Right lung (tissue), 2 donors: ENCODE measurements at regions not wholly inside any gene's neighbourhood (a gene's known extent, or its start where the extent isn't known, plus 50 kb on each side); places are given as distances from the start of the nearest gene placed in this dataset.
"Not testable (repeated sequence)": the region's sequence is repeated elsewhere in the genome, so short reads cannot be mapped to it uniquely, and the experiment has no call there.

Source experiments
- DNase-seq, 2 donors: peaks; one replicate each; pipeline ENCODE4 v3.0.0-alpha.2; 2013

DNA sequence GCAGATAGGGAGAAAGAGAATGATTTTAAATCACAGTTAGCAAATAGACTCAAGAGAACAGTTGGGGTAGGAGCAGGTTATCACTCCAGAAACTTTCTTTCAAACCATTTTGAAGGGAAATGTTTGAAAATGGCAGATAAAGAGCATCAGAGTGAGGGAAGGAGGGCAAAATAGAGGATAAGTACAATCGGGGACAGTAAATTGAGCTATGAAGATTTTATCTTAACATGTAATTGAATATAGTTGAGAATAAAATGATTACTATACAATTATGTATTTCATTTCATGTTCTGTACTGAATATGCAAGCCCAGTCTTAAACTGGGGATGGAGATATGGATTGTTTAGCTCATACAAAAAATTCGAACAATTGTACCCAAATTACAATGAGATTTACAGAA, 54.0 kb downstream of the MAP10 start:
- no peak for DNase-seq

DNA sequence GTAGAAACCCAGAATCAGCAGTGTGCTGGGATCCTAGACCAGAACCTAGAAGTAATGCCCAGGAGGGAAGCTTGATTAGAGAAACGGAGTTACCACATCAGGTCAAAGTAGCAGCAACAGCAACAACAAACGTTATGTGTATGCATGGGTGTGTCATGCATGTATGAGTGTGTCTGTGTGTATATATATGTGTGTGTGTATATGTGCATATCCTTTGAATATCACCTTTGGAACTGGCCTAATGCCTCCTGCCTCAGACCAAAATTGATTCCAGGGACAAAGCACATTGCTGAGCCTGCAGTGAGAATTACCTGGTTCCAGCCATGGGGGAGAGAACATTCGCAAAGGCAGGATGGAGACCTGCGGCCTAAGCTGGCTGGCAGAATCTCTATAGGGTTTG, 55.9 kb downstream of the MAP10 start:
- DNase-seq = no peak

DNA sequence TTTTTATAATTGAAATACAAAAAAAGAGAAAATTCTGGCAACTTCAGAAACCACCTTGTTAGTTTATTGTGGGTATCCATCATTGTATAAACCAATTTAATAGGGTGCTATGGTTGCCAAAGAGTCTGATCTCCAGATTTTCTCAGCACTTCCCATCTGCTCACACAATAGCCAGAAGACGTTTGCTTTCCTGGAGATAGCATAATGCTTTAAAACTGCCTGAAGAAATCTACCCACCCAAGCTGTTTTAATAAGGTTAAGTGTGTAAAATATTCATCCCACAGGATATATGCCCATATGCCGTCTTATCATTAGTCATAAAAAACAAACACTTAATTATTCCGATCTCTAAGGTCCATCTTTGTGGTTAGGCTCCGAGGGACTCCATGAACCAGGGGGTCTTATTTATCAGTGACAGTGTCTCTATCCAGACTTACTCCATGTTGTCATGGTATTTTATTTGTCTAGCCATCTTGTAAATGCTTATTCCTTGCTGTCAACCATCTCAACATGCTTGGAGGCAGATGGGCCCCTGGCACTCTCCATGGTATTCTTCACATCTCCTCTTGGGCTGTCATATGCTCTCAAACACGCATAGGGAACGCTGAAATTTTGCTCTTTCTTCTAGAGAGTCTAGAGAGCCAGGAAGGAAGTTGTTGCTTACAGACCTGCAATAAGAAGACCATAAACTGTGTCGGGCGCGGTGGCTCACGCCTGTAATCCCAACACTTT, 58.5 kb downstream of the MAP10 start:
- no peak for DNase-seq

DNA sequence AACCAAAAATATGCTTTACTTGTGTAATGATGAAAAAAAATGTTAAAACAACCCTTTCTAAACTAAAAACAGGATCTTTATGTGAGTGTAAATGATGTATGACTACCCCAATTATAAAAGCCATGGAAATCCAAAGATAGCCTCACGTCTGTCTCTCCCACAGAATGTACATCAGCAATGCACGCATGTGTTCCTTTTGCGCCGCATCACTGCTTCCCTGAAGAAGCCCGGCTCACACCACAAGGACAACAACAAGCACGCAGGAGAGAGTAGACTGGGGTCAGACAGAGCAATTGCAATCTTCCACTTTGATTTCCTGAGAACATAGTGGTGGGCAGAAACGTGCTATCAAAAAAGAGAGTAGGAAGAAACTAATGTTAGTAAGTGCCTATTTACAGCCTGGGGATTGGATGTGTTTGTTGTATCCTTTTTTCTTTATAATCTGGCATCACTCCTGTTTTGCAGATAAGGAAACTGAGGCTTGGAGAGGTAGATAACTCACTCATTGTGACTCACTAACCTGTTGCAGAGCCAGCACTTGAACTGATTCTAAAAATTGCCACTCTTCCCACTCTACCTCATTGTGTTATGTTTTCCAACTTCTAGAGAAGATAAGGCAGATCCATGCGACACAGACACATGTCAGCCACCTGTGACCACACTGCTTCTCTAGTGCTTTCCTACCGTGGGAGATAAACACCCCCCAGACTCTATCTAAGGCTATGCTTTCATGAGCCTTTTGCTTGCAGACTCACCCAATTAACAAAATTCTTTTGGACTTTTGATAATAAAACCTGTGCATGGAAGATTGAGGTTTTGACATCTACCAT, 60.1 kb downstream of the MAP10 start:
- no peak for DNase-seq

DNA sequence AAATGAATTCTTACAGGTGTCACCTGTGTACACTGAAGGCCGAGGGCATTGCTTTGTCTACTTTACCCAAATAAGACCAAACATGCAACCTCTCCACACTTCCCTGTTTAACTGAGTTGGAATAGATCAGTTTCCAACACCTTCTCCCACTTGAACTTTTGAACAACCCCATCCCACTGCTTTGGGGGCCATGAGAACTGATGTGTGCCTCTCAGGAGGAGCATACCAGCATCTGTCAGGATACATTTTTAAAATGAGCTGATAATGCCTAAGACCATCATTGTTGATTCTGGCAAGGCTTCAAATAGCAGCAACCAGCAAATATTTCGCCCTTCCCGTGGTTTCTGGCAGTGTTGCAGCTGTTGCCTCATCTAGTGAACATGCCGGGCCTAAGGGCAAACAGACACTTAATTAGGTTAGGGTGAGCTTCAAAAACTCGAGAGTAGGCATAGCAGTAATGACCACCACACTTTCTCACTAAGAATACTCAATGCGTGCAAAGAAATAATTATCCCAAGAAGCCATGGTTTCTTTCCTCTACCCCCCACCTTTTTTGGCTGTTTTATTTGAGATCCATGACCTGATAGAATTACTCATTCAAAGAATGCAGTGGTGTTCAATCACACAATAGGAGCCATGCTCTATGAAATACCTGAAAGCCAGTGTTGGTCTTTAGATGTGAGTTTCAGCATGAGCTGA, 63.7 kb downstream of the MAP10 start:
- DNase-seq = peak; percentile 62 to 64

DNA sequence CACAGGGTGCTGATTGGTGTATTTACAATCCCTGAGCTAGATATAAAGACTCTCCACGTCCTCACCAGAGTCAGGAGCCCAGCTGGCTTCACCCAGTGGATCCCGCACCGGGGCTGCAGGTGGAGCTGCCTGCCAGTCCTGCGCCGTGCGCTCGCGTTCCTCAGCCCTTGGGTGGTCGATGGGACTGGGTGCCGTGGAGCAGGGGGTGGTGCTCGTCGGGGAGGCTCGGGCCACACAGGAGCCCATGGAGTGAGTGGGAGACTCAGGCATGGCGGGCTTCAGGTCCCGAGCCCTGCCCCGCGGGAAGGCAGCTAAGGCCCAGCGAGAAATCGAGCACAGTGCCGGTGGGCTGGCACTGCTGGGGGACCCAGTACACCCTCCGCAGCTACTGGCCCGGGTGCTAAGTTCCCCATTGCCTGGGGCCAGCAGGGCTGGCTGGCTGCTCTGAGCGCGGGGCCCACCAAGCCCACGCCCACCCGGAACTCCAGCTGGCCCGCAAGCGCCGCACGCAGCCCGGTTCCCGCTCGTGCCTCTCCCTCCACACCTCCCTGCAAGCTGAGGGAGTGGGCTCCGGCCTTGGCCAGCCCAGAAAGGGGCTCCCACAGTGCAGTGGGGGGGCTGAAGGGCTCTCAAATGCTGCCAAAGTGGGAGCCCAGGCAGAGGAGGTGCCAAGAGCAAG, 66.2 kb downstream of the MAP10 start:
- DNase-seq = not testable (repeated sequence)

DNA sequence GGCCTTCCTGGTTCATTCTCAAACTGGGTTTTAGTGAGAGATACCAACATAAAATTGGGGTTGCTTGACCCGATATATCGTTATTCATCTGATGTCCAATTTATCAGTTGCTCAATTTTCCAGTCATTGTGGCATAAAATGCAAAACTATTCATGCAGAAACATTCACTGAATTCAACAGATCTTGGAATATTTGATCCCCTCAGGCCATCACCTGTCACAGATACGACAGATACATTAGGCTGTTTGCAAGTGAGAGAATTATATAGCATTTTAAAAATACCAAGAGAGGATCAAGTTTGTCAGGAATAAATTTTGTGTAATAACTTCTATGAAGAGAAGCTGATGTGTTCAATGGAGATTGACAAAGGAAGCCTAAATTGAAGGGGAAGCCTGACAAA, 67.1 kb downstream of the MAP10 start:
- no peak for DNase-seq

DNA sequence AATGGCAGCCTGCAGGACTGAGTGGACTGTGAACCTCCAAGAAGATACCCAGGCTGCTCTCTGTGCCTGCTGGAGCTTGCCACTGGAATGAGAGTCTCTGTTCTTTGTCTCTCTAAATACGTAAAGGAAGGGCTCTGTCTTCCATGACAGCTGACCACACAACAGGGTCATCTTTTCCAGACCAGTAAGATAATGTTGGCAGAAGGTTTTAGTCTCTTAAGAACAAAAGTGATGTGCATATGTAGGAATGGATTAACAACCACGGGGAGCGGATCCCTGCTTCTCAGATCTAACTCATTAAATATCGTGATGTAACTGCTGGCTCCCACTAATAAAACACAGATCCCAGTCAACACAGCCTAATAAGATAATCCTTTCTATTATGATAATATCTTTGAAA, 67.5 kb downstream of the MAP10 start:
- no peak for DNase-seq

DNA sequence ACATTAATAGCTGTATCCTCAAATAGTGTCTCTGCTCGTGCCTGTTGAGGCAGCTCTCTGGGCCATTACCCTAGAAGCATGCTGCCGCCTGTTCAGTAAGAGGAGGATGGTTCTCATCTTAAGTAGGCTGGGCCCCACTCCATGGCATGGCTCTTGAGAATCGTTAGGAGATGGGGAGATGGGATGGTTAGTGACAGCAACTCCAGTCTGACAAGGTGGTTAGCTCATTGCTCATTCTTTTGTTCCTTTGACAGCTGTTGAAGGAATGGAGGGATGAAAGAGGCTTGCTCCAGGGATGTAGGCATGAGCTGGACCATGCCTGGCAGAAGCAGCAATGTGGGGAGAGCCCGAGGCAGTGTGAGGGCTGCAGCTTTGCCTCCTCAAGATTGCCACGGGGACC, 68.2 kb downstream of the MAP10 start:
- DNase-seq = no peak

DNA sequence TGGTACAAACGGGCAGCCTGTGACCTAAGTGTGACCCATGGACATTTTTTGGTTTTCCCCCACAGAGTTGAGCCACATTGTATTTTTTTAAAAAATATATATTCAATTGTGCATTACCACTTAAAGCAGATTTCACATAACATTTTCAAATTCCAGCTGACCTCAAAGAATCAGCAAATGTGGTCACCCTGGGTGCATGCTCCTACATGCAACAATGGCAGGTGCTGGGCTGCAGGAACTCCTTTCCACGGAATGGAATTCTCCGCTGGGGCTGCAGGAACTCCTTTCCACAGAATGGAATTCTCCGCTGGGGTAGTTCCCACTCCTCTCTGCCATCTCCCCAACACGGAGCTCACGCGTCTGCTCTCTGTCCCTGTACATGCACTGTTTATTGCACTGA, 68.7 kb downstream of the MAP10 start:
- no peak for DNase-seq

DNA sequence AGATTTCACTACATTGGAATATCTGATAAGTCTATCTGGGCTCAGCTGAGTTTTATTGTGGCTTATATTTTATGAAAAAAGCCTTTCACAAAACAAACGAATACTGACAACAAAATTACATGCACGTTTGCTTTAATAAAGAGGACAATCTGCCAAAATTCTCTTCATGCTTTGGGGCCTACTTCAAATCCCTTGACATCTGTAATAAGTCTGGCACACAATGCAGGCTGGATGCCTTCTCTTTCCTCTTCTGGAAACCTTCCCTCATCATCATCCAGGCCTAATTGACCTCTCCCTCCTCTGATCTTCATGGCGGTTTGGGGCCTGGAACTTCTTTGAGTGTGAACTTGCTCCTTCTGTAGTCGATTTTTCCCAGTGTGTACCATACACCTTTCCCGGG, 70.3 kb downstream of the MAP10 start:
- no peak for DNase-seq

DNA sequence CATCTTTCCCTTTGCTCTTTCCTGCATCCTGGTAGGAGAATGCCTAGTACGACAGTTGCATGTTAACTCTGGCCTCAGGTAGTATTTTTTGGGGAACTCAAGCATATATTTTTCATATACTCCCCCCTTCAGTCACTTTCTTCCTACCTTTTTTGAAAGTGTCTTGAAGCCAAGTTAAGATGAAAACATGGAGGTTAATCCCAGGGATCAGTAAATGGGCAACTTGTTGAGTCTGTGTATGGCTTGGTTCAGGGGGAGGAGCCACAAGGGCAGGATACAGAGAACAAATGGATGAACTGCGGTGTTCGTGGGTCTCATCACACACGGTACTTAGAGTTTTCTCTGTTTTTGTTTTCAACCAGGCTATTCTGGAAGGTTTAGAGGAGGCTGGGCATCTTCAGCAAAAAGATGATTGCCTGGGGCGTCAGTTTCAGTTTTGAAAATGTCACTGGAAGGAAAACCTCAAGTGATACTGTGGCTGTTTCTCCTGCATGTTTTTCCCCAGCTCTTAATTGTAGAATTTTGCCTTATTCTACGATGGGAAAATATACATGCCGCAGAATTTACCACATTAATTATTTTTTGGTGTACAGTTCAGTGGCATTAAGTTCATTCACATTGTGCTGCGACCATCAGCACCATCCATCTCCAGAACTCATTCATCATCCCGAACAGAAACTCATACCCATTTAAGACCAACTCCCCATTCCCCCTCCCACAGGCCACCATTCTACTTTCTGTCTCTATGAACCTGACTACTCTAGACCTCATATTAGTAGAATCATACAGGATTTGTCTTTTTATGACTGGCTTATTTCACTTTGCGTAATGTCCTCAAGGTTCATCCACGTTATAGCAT, 71.5 kb downstream of the MAP10 start:
- DNase-seq = no peak

DNA sequence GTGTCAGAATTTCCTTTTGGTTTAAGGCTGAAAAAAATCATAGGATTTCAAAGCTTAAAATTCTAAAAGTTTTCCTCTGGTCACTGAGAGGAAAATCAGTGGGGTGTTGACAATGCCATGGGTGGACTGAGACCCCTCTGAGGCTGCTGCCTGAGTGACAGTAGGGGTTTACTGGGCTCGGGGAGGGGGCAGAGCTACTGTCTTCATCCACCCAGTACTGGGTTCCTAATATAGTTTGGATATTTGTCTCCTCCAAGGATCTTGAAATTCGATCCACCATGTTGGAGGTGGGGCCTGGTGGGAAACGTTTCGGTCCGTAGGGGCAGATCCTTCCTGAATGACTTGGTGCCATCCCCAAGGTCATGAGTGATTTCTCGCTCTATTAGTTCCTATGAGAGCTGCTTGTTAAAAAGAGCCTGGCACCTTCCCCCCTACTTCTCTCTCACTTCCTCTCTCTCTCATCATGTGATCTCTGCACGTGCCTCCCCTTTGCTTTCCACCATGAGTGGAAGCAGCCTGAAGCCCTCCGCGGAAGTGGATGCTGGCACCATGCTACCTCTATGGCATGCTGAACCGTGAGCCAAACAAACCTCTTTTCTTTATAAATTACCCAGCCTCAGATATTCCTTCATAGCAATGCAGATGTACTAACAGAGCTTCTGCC, 72.3 kb downstream of the MAP10 start:
- DNase-seq = no peak

DNA sequence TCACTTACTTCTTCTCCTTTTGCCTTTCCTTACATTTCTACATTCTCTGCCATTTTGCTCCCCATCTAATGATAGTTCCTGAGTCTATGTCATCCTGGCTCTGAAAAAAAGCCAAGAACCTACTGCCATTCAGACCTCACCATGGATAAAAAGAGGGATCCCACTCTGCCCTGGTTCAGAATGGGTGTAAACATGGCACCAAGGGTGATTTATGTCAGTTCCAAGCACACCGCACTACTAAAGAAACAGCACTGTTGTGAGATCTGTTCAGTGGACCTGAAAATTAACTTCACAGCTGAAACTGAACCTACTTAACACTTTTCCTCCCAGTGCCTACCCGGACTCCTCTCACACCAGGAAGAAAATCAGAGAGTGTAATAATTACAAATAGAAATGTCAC, 72.3 kb upstream of the NTPCR start:
- no peak for DNase-seq

DNA sequence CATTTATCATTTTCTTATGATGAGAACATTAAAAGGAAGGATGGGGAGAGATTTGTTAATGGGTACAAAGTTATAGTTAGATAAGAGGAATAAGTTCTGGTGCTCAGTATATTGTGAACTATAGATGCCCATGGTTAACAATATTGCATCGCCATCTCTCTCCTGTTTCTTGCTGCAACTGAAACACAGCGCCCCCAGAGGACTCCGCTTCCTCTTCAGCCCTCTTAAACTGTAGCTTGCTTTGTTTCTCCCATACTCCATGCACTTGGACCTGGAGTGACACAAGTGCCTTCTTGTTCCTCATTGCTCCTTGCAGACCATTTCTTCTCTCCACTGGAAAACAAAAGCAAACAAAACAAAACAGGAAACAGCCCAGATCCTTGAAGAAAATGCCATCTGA, 70.1 kb upstream of the NTPCR start:
- no peak for DNase-seq

DNA sequence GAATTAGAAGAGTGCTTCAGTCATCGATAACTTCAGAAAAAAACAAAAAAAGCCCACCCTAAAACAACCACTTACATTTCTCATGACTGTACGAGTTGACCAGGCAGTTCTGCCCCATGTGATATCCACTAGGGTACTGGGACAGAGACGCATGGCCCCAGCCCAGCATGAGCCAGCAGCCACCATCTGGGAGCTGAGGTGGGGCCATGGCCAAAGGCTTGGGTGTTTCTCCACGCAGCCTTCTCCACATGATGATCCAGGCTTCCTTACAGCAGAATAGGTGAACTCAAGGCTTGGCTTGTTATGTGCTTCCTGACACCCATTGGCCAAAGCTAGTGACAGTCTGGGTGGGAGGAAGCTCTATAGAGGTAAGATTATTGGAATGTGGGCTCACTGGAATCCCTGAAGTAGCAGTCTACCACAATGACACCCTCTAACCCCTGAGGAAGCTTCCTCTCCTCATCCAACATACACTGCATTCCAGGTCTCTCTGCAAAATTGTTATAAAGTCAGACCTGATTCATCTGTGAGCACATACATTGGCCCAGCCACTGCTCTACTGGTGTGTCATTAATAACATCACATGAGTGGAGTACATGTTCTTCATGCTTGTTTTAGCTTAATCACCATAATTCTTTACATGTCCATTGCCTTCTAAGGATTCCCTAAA, 66.3 kb upstream of the NTPCR start:
- no peak for DNase-seq

DNA sequence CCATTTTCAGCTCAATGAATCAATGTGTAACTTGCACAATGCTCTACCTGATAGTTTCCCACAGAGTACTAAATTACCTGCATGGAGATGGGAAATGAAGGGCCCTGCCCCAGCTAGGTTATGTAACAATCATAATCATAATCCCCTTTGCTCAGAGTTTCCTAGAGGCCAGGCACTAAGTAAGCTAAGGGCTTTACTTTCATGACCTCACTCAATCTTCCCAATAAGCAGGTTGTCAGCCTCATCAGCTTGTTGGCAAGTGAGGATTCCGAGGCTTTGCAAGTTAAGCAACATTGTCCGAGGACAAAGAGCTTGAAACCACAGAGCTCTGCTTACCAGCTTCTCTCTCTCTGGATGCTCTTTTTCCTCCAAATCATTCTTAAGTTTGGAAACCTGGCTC, 64.1 kb upstream of the NTPCR start:
- DNase-seq = no peak

DNA sequence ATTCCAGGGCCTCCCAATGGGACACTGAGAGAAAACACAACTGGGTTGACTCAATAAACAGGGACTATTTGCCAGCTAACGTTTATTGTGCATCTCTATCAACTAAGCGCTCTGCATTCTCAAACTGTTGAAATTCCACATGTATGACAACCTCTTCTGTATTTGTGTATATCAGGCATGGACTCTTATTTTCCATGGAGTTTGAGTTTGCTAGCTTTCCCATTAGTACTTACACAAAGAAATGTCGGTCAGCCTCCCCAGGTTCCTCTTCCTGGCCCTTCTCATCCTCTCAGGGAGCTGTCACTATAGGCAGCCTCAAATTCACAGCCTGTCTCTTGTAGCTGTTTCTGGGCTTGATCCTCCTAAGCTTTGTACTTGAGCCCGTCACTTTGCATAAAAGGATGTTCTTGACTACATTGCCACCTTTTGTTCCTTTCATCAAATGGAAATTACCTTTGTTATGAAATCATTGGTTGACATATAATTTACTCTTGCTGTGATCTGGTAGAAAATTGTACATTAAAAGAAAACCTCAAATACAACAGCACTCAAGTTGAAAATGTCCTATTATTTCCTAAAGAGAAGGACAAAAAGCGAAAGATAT, 60.0 kb upstream of the NTPCR start:
- no peak for DNase-seq

DNA sequence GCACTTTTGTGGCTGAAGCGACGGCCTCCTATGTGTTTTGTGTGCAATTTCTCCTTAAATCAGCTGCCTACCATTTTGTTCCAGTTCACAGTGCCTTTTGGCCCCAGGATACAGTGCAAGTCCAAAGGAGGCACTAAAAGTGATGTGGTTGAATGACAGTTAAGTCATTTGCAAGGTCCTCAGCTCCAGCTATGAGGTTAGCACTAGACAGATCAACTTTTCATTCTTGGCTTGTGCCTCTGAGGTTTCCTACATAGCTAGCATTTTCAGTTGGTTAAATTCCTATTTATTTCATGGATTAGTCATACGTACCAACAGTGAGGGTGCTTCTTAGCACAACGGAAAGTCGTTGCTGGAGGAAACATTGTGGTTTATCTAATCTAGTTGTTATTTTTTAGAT, 59.3 kb upstream of the NTPCR start:
- DNase-seq = no peak
